ENCODE measurements at regions not wholly inside any gene's neighbourhood (a gene's known extent, or its start where the extent isn't known, plus 50 kb on each side); places are given as distances from the start of the nearest gene placed in this dataset.
A peak's percentile ranks its signal among the peaks of the same experiment; 100 is the strongest.

DNA sequence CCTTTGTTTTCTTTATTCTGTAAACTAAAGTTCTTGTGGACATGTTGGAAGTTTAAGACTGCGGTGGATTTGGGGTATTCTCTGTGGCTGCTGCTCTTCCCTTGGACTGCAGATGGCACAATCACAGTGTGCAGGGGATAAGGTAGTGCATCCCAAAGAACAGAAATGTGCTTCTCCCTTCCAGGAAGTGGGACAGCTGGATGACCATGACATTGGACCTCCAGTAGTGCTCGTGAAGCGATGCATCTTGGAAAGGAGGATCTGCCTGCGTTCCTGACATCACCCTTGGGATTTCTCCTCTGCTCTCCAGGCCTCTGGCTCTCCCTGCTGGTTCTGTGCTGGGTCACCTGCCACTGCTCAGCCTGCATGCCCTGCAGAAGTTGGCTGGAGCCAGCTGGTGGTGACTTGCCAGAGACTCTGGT lies 109.9 kb downstream of the SLC4A3 start:
- Histone ChIP-seq H4K20me1 (ENCODE audit: insufficient read depth, low read length) (no peaks in the 10 kb centered on the region), H3K4me2 (ENCODE audit: low read depth, low read length) (no peak overlapping the region), H3K27ac (ENCODE audit: extremely low read length, insufficient read depth, low read length) (no peak overlapping the region), H3K79me2 (ENCODE audit: insufficient read depth, low read length) (no peaks in the 10 kb centered on the region), H3K4me3 (replicated peaks in 1 of 3; ENCODE audit: insufficient read depth in 1 of 3, low read depth in 2 of 3, low read length in 3 of 3) (no peak overlapping the region), H3K9ac (ENCODE audit: insufficient read depth, low read depth, low read length) (no peak overlapping the region), H3K36me3 (replicated peaks in 1 of 2; ENCODE audit: control insufficient read depth in 1 of 2, insufficient read depth in 2 of 2, low read length in 2 of 2) (no peaks in the 10 kb centered on the region), H3K4me1 (ENCODE audit: insufficient read depth, low read length) (no peaks in the 10 kb centered on the region), H3K27me3 (ENCODE audit: control insufficient read depth in 1 of 2, insufficient read depth in 2 of 2, low read length in 2 of 2) (peaks cover 0 to 30% of the 10 kb centered on the region in 2 experiments; a peak in 4 of 5 replicates), H2AFZ (ENCODE audit: low read length) (no peak overlapping the region), H3K9me3 (ENCODE audit: low read length) (no peaks in the 10 kb centered on the region)
- in situ Hi-C loops (cut with HindIII; ENCODE audit: extremely low pct_ligation_motif_present, low pct_unique_long_range_greater_than_20kb): loop anchor here (5.0 kb wide), 3 partner anchors 100 to 1835 kb away; partner anchors contain the start of gene EPHA4
- ChIA-PET POLR2A (no interaction called here), CTCF (ENCODE audit: low intra/inter-chr PET ratio, low total read pairs) (interaction anchor here (1.7 kb wide), 2 partner anchors 262 to 1836 kb away, joined by 9 to 13 read pairs; no protein-coding TSS in a partner anchor)
- DNase-seq (ENCODE audit: low spot score): no peak
- intact Hi-C loops (cut with micrococcal nuclease; ENCODE audit: unreplicated experiment): loop anchor here (5.0 kb wide), 1 partner anchor 950 kb away; no protein-coding TSS in a partner anchor
- 10% methylated on average over 4 of the region's 4 CpGs for WGBS (ENCODE audit: low lambda C conversion rate)
- BruUV-seq (replicated peaks): no TSS peak
- peak; percentile 87 for FAIRE-seq
- ATAC-seq: peak; percentile 89
- TF ChIP-seq NFIB (CRISPR knock-in tag; IDR thresholded peaks at IDR 0.05; ENCODE audit: borderline replicate concordance) (no peak), RBM39 (IDR thresholded peaks at IDR 0.05; ENCODE audit: low read depth, low read length, poor library complexity, severe bottlenecking) (no peak), SMC3 (IDR thresholded peaks at IDR 0.05; ENCODE audit: low read length) (peak; percentile 35; the same call in 1 of the 2 replicates), KLF9 (CRISPR knock-in tag; IDR thresholded peaks at IDR 0.05; ENCODE audit: low read depth) (no peak), RNF2 (conservative IDR thresholded peaks at IDR 0.05; ENCODE audit: low read depth) (no peak), ZNF207 (IDR thresholded peaks at IDR 0.05; ENCODE audit: borderline replicate concordance) (no peak), MIER3 (CRISPR knock-in tag; IDR thresholded peaks at IDR 0.05; ENCODE audit: borderline replicate concordance) (no peak), SUZ12 (IDR thresholded peaks at IDR 0.05; ENCODE audit: low read depth, low read length) (no peak), NCOA2 (CRISPR knock-in tag; IDR thresholded peaks at IDR 0.05) (no peak), ZNF383 (CRISPR knock-in tag; IDR thresholded peaks at IDR 0.05; ENCODE audit: borderline replicate concordance) (no peak), ZNF224 (CRISPR knock-in tag; IDR thresholded peaks at IDR 0.05) (no peak), STAG1 (CRISPR knock-in tag; IDR thresholded peaks at IDR 0.05) (peak; percentile 46), ZNF891 (CRISPR knock-in tag; IDR thresholded peaks at IDR 0.05) (no peak)
- TF ChIP-seq, protein P1, sequence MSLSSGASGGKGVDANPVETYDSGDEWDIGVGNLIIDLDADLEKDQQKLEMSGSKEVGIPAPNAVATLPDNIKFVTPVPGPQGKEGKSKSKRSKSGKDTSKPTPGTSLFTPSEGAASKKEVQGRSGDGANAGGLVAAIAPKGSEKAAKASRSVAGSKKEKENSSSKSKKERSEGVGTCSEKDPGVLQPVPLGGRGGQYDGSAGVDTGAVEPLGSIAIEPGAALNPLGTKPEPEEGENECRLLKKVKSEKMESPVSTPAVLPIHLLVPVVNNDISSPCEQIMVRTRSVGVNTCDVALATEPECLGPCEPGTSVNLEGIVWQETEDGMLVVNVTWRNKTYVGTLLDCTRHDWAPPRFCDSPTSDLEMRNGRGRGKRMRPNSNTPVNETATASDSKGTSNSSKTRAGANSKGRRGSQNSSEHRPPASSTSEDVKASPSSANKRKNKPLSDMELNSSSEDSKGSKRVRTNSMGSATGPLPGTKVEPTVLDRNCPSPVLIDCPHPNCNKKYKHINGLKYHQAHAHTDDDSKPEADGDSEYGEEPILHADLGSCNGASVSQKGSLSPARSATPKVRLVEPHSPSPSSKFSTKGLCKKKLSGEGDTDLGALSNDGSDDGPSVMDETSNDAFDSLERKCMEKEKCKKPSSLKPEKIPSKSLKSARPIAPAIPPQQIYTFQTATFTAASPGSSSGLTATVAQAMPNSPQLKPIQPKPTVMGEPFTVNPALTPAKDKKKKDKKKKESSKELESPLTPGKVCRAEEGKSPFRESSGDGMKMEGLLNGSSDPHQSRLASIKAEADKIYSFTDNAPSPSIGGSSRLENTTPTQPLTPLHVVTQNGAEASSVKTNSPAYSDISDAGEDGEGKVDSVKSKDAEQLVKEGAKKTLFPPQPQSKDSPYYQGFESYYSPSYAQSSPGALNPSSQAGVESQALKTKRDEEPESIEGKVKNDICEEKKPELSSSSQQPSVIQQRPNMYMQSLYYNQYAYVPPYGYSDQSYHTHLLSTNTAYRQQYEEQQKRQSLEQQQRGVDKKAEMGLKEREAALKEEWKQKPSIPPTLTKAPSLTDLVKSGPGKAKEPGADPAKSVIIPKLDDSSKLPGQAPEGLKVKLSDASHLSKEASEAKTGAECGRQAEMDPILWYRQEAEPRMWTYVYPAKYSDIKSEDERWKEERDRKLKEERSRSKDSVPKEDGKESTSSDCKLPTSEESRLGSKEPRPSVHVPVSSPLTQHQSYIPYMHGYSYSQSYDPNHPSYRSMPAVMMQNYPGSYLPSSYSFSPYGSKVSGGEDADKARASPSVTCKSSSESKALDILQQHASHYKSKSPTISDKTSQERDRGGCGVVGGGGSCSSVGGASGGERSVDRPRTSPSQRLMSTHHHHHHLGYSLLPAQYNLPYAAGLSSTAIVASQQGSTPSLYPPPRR (CRISPR knock-in tag; IDR thresholded peaks at IDR 0.05; ENCODE audit: borderline replicate concordance): no peak
- TF ChIP-seq, protein P2, sequence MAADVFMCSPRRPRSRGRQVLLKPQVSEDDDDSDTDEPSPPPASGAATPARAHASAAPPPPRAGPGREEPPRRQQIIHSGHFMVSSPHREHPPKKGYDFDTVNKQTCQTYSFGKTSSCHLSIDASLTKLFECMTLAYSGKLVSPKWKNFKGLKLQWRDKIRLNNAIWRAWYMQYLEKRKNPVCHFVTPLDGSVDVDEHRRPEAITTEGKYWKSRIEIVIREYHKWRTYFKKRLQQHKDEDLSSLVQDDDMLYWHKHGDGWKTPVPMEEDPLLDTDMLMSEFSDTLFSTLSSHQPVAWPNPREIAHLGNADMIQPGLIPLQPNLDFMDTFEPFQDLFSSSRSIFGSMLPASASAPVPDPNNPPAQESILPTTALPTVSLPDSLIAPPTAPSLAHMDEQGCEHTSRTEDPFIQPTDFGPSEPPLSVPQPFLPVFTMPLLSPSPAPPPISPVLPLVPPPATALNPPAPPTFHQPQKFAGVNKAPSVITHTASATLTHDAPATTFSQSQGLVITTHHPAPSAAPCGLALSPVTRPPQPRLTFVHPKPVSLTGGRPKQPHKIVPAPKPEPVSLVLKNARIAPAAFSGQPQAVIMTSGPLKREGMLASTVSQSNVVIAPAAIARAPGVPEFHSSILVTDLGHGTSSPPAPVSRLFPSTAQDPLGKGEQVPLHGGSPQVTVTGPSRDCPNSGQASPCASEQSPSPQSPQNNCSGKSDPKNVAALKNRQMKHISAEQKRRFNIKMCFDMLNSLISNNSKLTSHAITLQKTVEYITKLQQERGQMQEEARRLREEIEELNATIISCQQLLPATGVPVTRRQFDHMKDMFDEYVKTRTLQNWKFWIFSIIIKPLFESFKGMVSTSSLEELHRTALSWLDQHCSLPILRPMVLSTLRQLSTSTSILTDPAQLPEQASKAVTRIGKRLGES (CRISPR knock-in tag; IDR thresholded peaks at IDR 0.05; ENCODE audit: borderline replicate concordance): no peak
- TF ChIP-seq, protein P3, sequence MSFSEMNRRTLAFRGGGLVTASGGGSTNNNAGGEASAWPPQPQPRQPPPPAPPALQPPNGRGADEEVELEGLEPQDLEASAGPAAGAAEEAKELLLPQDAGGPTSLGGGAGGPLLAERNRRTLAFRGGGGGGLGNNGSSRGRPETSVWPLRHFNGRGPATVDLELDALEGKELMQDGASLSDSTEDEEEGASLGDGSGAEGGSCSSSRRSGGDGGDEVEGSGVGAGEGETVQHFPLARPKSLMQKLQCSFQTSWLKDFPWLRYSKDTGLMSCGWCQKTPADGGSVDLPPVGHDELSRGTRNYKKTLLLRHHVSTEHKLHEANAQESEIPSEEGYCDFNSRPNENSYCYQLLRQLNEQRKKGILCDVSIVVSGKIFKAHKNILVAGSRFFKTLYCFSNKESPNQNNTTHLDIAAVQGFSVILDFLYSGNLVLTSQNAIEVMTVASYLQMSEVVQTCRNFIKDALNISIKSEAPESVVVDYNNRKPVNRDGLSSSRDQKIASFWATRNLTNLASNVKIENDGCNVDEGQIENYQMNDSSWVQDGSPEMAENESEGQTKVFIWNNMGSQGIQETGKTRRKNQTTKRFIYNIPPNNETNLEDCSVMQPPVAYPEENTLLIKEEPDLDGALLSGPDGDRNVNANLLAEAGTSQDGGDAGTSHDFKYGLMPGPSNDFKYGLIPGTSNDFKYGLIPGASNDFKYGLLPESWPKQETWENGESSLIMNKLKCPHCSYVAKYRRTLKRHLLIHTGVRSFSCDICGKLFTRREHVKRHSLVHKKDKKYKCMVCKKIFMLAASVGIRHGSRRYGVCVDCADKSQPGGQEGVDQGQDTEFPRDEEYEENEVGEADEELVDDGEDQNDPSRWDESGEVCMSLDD (CRISPR knock-in tag; IDR thresholded peaks at IDR 0.05; ENCODE audit: borderline replicate concordance): no peak
